Glutamatergic neuron (in vitro differentiated cells): ENCODE measurements at regions not wholly inside any gene's neighbourhood (a gene's known extent, or its start where the extent isn't known, plus 50 kb on each side); places are given as distances from the start of the nearest gene placed in this dataset.
"Not testable (repeated sequence)": the region's sequence is repeated elsewhere in the genome, so short reads cannot be mapped to it uniquely, and the experiment has no call there.

Experiments
- DNase-seq: peaks from one replicate; pipeline ENCODE4 v3.0.0; 2022
- H3K27ac Mint-ChIP-seq: one replicate; pipeline ENCODE4 v1.8.0; 2020; ENCODE audit warnings: mild to moderate bottlenecking, mixed read lengths, inconsistent platforms; ENCODE audit not compliant: unreplicated experiment
- H3K27me3 Mint-ChIP-seq: one replicate; pipeline ENCODE4 v1.8.0; 2020; ENCODE audit warnings: mild to moderate bottlenecking, moderate library complexity, mixed read lengths, inconsistent platforms; ENCODE audit not compliant: unreplicated experiment
- H3K36me3 Mint-ChIP-seq: one replicate; pipeline ENCODE4 v1.8.0; 2020; ENCODE audit warnings: mild to moderate bottlenecking, mixed read lengths, inconsistent platforms; ENCODE audit not compliant: unreplicated experiment
- H3K4me1 Mint-ChIP-seq: one replicate; pipeline ENCODE4 v1.8.0; 2020; ENCODE audit warnings: mild to moderate bottlenecking, low read depth, mixed read lengths, inconsistent platforms; ENCODE audit not compliant: unreplicated experiment
- H3K4me3 Mint-ChIP-seq: one replicate; pipeline ENCODE4 v1.8.0; 2020; ENCODE audit warnings: mild to moderate bottlenecking, mixed read lengths, inconsistent platforms; ENCODE audit not compliant: unreplicated experiment
- H3K9me3 Mint-ChIP-seq: one replicate; pipeline ENCODE4 v1.8.0; 2020; ENCODE audit warnings: mild to moderate bottlenecking, moderate library complexity, mixed read lengths, inconsistent platforms; ENCODE audit not compliant: unreplicated experiment

GRCh38 chr21:6539688-6540087, 3981.7 kb upstream of the TPTE start:
- H3K27ac Mint-ChIP-seq, H3K9me3 Mint-ChIP-seq, H3K36me3 Mint-ChIP-seq, H3K4me3 Mint-ChIP-seq, H3K4me1 Mint-ChIP-seq, H3K27me3 Mint-ChIP-seq, DNase-seq: not testable (repeated sequence)

- H3K4me3 Mint-ChIP-seq, H3K27me3 Mint-ChIP-seq, H3K4me1 Mint-ChIP-seq, H3K9me3 Mint-ChIP-seq, H3K27ac Mint-ChIP-seq, DNase-seq, H3K36me3 Mint-ChIP-seq: not testable (repeated sequence)
Observed at GRCh38 chr21:6541036-6541435, 3980.3 kb upstream of the TPTE start.

DNA sequence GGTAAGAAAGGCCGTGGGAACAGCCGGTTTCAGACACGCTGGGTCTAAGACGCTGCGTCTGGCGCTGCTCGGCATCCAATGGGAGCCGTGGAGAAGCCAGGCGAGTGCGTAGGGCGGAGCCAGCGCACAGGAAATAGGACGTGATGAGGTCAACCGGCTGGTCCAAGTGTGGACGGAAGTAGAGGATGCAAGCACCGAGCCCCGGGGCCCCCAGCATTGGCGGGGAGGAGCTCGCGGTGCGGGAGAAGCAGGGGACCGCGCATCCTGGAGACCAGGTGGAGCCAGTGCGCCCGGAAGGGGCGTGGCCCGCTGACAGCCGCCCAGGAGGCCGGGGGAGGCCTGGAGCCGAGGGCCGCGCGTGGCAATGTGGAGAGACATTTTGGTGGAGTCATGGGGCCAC, 3976.1 kb upstream of the TPTE start:
- DNase-seq, H3K27ac Mint-ChIP-seq, H3K4me1 Mint-ChIP-seq, H3K36me3 Mint-ChIP-seq, H3K27me3 Mint-ChIP-seq, H3K4me3 Mint-ChIP-seq, H3K9me3 Mint-ChIP-seq: not testable (repeated sequence)

- not testable (repeated sequence) for H3K4me3 Mint-ChIP-seq, H3K4me1 Mint-ChIP-seq, H3K27ac Mint-ChIP-seq, H3K9me3 Mint-ChIP-seq, H3K27me3 Mint-ChIP-seq, DNase-seq, H3K36me3 Mint-ChIP-seq
Observed at GRCh38 chr21:6551045-6551444, 3970.3 kb upstream of the TPTE start.

GRCh38 chr21:6553505-6554376, 3967.6 kb upstream of the TPTE start:
- H3K27ac Mint-ChIP-seq, DNase-seq, H3K27me3 Mint-ChIP-seq, H3K4me1 Mint-ChIP-seq, H3K9me3 Mint-ChIP-seq, H3K36me3 Mint-ChIP-seq, H3K4me3 Mint-ChIP-seq: not testable (repeated sequence)

- H3K4me1 Mint-ChIP-seq, DNase-seq, H3K9me3 Mint-ChIP-seq, H3K36me3 Mint-ChIP-seq, H3K27ac Mint-ChIP-seq, H3K27me3 Mint-ChIP-seq, H3K4me3 Mint-ChIP-seq: not testable (repeated sequence)
Observed at GRCh38 chr21:6554377-6554864, 3967.0 kb upstream of the TPTE start.

- not testable (repeated sequence) for H3K27me3 Mint-ChIP-seq
Observed at GRCh38 chr21:6556516-6556915, 3964.9 kb upstream of the TPTE start.

DNA sequence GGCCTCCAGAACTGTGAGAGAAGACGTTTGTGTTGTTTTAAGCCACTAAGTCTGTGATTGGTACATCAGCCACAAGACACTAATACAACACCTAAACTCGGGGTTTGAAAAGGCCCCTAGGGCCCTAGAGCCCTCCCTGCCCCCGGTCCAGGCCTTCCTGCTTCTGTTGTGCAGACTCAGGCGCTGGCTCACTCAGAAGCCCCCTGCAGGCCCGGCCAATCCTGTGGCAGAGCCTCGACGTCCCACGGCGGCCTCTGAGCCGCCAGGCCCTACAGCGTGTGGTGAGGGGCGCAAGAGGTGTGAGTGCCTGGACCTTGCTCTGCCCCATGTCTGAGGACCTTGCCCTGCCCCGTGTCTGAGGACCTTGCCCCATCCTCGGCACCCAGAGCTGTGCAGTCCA, 3964.0 kb upstream of the TPTE start:
- not testable (repeated sequence) for H3K9me3 Mint-ChIP-seq, DNase-seq, H3K36me3 Mint-ChIP-seq, H3K27me3 Mint-ChIP-seq, H3K4me1 Mint-ChIP-seq, H3K4me3 Mint-ChIP-seq, H3K27ac Mint-ChIP-seq

More at GRCh38 chr21:6556516-6556915, 3964.9 kb upstream of the TPTE start:
- not testable (repeated sequence) for DNase-seq, H3K4me1 Mint-ChIP-seq, H3K36me3 Mint-ChIP-seq, H3K9me3 Mint-ChIP-seq, H3K27ac Mint-ChIP-seq, H3K4me3 Mint-ChIP-seq

- not testable (repeated sequence) for H3K27me3 Mint-ChIP-seq, H3K4me3 Mint-ChIP-seq, H3K36me3 Mint-ChIP-seq, DNase-seq, H3K4me1 Mint-ChIP-seq, H3K9me3 Mint-ChIP-seq, H3K27ac Mint-ChIP-seq
Observed at GRCh38 chr21:6561168-6561567, 3960.2 kb upstream of the TPTE start.

GRCh38 chr21:6561578-6561977, 3959.8 kb upstream of the TPTE start:
- H3K27ac Mint-ChIP-seq, DNase-seq, H3K27me3 Mint-ChIP-seq, H3K4me3 Mint-ChIP-seq, H3K36me3 Mint-ChIP-seq, H3K4me1 Mint-ChIP-seq, H3K9me3 Mint-ChIP-seq: not testable (repeated sequence)

DNA sequence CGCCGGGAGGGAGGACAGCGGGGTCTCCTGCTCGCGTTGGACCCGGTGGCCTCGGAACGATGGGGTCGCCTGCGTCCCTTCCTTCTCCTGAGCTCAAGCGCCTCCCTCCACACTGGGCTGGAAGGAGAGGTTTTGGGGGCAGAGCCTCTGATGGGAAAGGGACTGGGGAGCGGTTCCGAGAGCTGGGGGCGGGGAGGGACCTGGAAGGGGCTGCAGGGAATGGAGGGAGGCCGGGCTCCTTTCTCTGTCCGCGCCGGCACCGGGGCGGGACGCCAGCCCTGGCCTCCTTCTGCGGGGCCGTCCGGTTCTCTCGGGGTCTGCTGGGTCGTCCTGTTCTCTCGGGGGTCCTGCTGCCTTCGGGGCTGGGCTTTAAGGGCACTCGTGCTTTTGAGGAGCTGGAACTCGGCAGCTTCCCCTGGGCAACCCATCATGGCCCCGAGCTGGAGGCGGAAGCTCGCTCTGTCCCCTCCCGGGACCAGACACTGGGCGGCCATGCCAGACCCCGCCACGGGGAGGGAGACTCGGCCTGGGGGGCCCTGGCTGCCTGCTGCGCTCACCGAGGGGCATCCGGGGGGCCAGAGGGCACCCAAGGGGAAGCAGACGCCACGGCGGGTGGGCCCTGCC, 3956.7 kb upstream of the TPTE start:
- H3K36me3 Mint-ChIP-seq, H3K27ac Mint-ChIP-seq, H3K4me1 Mint-ChIP-seq, H3K9me3 Mint-ChIP-seq, DNase-seq, H3K4me3 Mint-ChIP-seq, H3K27me3 Mint-ChIP-seq: not testable (repeated sequence)

GRCh38 chr21:6565190-6566094, 3955.9 kb upstream of the TPTE start:
- not testable (repeated sequence) for DNase-seq, H3K36me3 Mint-ChIP-seq, H3K27ac Mint-ChIP-seq, H3K27me3 Mint-ChIP-seq, H3K4me1 Mint-ChIP-seq, H3K4me3 Mint-ChIP-seq, H3K9me3 Mint-ChIP-seq
